Keratinocyte (primary cell): ENCODE measurements at regions not wholly inside any gene's neighbourhood (a gene's known extent, or its start where the extent isn't known, plus 50 kb on each side); places are given as distances from the start of the nearest gene placed in this dataset.

Experiments used
- DNase-seq: peaks from one replicate; pipeline ENCODE4 v3.0.0-alpha.2; 2011; ENCODE audit warnings: low read depth, missing footprints, low spot score
- FAIRE-seq: peaks from 2 replicates; lab custom pipeline; 2011; peaks lifted over from hg19 to GRCh38; lab: Jason Lieb, UNC
- H2AFZ ChIP-seq: 2 replicates; pipeline ENCODE4 v1.6.0; 2012; ENCODE audit warnings: low read length, control low read depth, inconsistent platforms; ENCODE audit not compliant: control insufficient read depth
- H3K27ac ChIP-seq: 2 replicates; pipeline ENCODE4 v1.5.1; 2011; ENCODE audit warnings: low read length; ENCODE audit not compliant: control insufficient read depth, insufficient read depth
- H3K27me3 ChIP-seq: 3 replicates; pipeline ENCODE4 v1.6.0; 2011; ENCODE audit warnings: low read length; ENCODE audit not compliant: control insufficient read depth, insufficient read depth; ENCODE audit errors: extremely low read depth
- H3K36me3 ChIP-seq, 2 experiments: 2 replicates in 1 of 2; 3 replicates in 1 of 2; pipeline ENCODE4 v1.5.1; 2011; ENCODE audit warnings: low read length in 2 of 2, mild to moderate bottlenecking in 1 of 2; ENCODE audit not compliant: control insufficient read depth in 2 of 2, insufficient read depth in 2 of 2; ENCODE audit errors: extremely low read depth in 1 of 2
- H3K4me1 ChIP-seq: 3 replicates; pipeline ENCODE4 v1.5.1; 2011; ENCODE audit warnings: low read length; ENCODE audit not compliant: control insufficient read depth, insufficient read depth; ENCODE audit errors: extremely low read depth
- H3K4me2 ChIP-seq: 3 replicates; pipeline ENCODE4 v1.6.0; 2011; ENCODE audit warnings: low read depth, low read length; ENCODE audit not compliant: control insufficient read depth, insufficient read depth; ENCODE audit errors: extremely low read depth
- H3K4me3 ChIP-seq, 3 experiments: fragments of 200-600 bp in 1 of 3; sonication (generic) in 1 of 3; 2 replicates in 2 of 3; 3 replicates in 1 of 3; pipeline ENCODE4 v1.5.1; 2011 to 2016; ENCODE audit warnings: low read length in 3 of 3, mild to moderate bottlenecking in 3 of 3, control low read depth in 2 of 3, inconsistent platforms in 1 of 3, low read depth in 1 of 3, mixed read lengths in 1 of 3, mixed run types in 1 of 3, moderate library complexity in 1 of 3; ENCODE audit not compliant: control insufficient read depth in 2 of 3, insufficient read depth in 2 of 3; ENCODE audit errors: extremely low read depth in 1 of 3
- H3K79me2 ChIP-seq: 2 replicates; pipeline ENCODE4 v1.6.0; 2012; ENCODE audit warnings: low read length; ENCODE audit not compliant: control insufficient read depth, insufficient read depth
- H3K9ac ChIP-seq: 3 replicates; pipeline ENCODE4 v1.6.0; 2011; ENCODE audit warnings: low read length; ENCODE audit not compliant: control insufficient read depth, insufficient read depth; ENCODE audit errors: extremely low read depth
- H3K9me1 ChIP-seq: 3 replicates; pipeline ENCODE4 v1.6.0; 2011; ENCODE audit warnings: low read length; ENCODE audit not compliant: control insufficient read depth, insufficient read depth; ENCODE audit errors: extremely low read depth
- H3K9me3 ChIP-seq: 2 replicates; pipeline ENCODE4 v1.5.1; 2012; ENCODE audit warnings: low read depth, low read length; ENCODE audit not compliant: control insufficient read depth
- H4K20me1 ChIP-seq: 3 replicates; pipeline ENCODE4 v1.6.0; 2011; ENCODE audit warnings: low read length; ENCODE audit not compliant: control insufficient read depth, insufficient read depth; ENCODE audit errors: extremely low read depth
- CTCF ChIP-seq, 3 experiments: IDR thresholded peaks in 1 of 3; conservative IDR thresholded peaks in 1 of 3; optimal IDR thresholded peaks in 1 of 3; 2 replicates in 2 of 3; 3 replicates in 1 of 3; pipeline versions ENCODE3 to v1.5.1; 2011; ENCODE audit warnings: low read length in 3 of 3, mild to moderate bottlenecking in 3 of 3, moderate library complexity in 2 of 3, control low read depth in 1 of 3, inconsistent platforms in 1 of 3; ENCODE audit not compliant: insufficient read depth in 2 of 3; ENCODE audit errors: extremely low read depth in 1 of 3
- EZH2 ChIP-seq: IDR thresholded peaks from one replicate; pipeline ENCODE4 v1.6.1; 2012; ENCODE audit warnings: inconsistent platforms, mild to moderate bottlenecking, low read length, moderate library complexity
- dilution Hi-C: fragments of 300-500 bp; cut with MboI; formaldehyde crosslinking; loops from one replicate; pipeline ENCODE4 v1.7.0; 2020; ENCODE audit warnings: low sequenced_read_pairs; ENCODE audit not compliant: extremely low pct_ligation_motif_present

- no peak for TF ChIP-seq EZH2
- TF ChIP-seq CTCF (optimal IDR thresholded peaks at IDR 0.05 in 1 of 3, IDR thresholded peaks at IDR 0.05 in 1 of 3, conservative IDR thresholded peaks at IDR 0.05 in 1 of 3; ENCODE audit: extremely low read depth in 1 of 3, insufficient read depth in 2 of 3, low read length in 3 of 3), result no peak
- Histone ChIP-seq H4K20me1 (no peaks in the 10 kb centered on the region), H3K4me3 (no peak overlapping the region), H3K4me2 (no peak overlapping the region), H2AFZ (no peak overlapping the region), H3K27ac (no peak overlapping the region), H3K79me2 (no peaks in the 10 kb centered on the region), H3K36me3 (no peaks in the 10 kb centered on the region), H3K9ac (no peak overlapping the region), H3K9me3 (no peaks in the 10 kb centered on the region), H3K4me1 (no peaks in the 10 kb centered on the region), H3K27me3 (no peaks in the 10 kb centered on the region), H3K9me1 (no peaks in the 10 kb centered on the region)
- no peak for DNase-seq
- no peak for FAIRE-seq
- dilution Hi-C loops, result no loop called here
Measured at GRCh38 chr5:25481463-25481862, 836.7 kb upstream of the CDH10 start.

GRCh38 chr5:25459082-25459481, 814.3 kb upstream of the CDH10 start:
- FAIRE-seq (no peak), DNase-seq (no peak)
- Histone ChIP-seq H3K9ac (no peak overlapping the region), H3K36me3 (no peaks in the 10 kb centered on the region), H3K27me3 (no peaks in the 10 kb centered on the region), H3K4me1 (no peaks in the 10 kb centered on the region), H4K20me1 (no peaks in the 10 kb centered on the region), H2AFZ (no peak overlapping the region), H3K9me1 (no peaks in the 10 kb centered on the region), H3K79me2 (no peaks in the 10 kb centered on the region), H3K4me3 (no peak overlapping the region), H3K27ac (no peak overlapping the region), H3K4me2 (no peak overlapping the region), H3K9me3 (no peaks in the 10 kb centered on the region)
- no peak for TF ChIP-seq CTCF (optimal IDR thresholded peaks at IDR 0.05 in 1 of 3, IDR thresholded peaks at IDR 0.05 in 1 of 3, conservative IDR thresholded peaks at IDR 0.05 in 1 of 3; ENCODE audit: extremely low read depth in 1 of 3, insufficient read depth in 2 of 3, low read length in 3 of 3)
- dilution Hi-C loops, result no loop called here
